ENCODE measurements at regions not wholly inside any gene's neighbourhood (a gene's known extent, or its start where the extent isn't known, plus 50 kb on each side); places are given as distances from the start of the nearest gene placed in this dataset.

GRCh38 chr13:51518827-51519226 lies 65.4 kb upstream of the WDFY2 start:
- DNase-seq (ENCODE audit: low read depth in 2 of 2): no peak

GRCh38 chr13:51519771-51520216 lies 64.5 kb upstream of the WDFY2 start:
- no peak for DNase-seq (ENCODE audit: low read depth in 2 of 2)

DNA sequence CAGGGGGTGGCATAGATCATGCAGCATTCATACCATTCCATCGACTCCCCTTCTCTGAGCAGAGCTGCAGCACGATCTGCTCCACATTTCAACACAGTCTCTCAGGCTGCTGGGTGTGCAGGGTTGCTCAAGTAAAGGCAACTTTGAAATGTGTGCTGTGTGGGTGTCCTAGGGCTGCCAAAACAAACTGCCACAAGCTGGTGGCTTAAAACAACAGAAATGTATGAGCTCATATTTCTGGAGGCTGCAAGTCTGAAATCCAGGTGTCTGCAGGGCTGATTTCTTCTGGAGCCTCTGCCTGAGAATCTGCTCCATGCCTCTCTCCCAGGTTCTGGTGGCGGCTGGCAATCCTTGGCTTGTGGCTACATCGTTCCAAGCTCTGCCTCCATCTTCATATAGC lies 63.7 kb upstream of the WDFY2 start:
- no peak for DNase-seq (ENCODE audit: low read depth in 2 of 2)

DNA sequence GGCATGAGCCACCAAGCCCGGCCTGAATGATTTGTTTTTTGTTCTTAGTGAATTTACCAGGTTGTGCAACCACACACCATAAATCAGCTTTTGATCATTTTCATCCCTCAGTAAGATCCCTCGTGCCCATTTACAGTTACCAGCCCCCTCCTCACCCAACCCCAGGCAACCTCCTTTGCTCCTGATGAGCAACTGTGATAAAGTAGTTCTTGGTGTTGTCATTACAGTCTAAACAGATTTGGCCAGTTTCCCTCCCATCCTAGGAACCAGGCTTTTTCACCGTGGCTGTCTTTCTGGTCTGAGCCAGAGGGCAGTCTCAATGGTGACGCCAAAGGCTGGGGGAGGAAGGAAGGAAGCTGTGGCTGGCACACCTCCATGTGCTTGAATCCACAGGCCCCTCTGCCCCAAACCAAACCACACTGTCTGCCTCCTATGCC lies 61.2 kb upstream of the WDFY2 start:
- peak in 1 of 2 donors; percentile 12 for DNase-seq (ENCODE audit: low read depth in 2 of 2)

DNA sequence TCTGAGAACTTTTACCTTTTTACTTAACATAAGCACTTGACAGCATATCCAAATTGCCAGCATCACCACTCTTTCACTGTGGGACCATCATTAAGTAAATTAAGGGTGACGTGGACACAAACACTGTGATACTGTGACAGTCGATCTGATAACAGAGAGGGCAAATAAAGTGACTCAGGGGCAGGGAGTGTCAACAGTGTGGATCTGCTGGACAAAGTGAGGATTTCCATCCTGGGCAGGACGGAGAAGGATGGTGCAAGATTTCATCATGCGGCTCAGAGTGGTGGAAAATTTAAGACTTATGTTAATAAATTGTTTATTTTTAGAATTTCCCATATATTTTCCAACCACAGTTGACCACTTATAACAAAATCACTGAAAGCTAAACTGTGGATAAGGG lies 60.0 kb upstream of the WDFY2 start:
- DNase-seq (ENCODE audit: low read depth in 2 of 2): no peak

- no peak for DNase-seq (ENCODE audit: low read depth in 2 of 2)
These were observed 59.3 kb upstream of the WDFY2 start for GRCh38 chr13:51524829-51525566.

GRCh38 chr13:51525567-51526167 lies 58.6 kb upstream of the WDFY2 start:
- no peak for DNase-seq (ENCODE audit: low read depth in 2 of 2)

- DNase-seq (ENCODE audit: low read depth in 2 of 2): no peak
These were observed 58.1 kb upstream of the WDFY2 start for GRCh38 chr13:51526202-51526601.

- no peak for DNase-seq (ENCODE audit: low read depth in 2 of 2)
These were observed 51.5 kb upstream of the WDFY2 start for GRCh38 chr13:51532736-51533197.

GRCh38 chr13:51534041-51534817 lies 50.0 kb upstream of the WDFY2 start:
- peak; percentile 9 to 24 for DNase-seq (ENCODE audit: low read depth in 2 of 2)
